NB4 (cell line): ENCODE measurements at regions not wholly inside any gene's neighbourhood (a gene's known extent, or its start where the extent isn't known, plus 50 kb on each side); places are given as distances from the start of the nearest gene placed in this dataset.

Experiments used
- POLR2A ChIP-seq: IDR thresholded peaks from 2 replicates; pipeline ENCODE4 v1.6.1; 2011; ENCODE audit warnings: mild to moderate bottlenecking; ENCODE audit not compliant: insufficient read length; ENCODE audit errors: extremely low read depth
- TF ChIP-seq, protein P1 (sequence below): IDR thresholded peaks from one replicate; pipeline ENCODE4 v1.5.1; 2012; ENCODE audit warnings: low read depth, low read length

DNA sequence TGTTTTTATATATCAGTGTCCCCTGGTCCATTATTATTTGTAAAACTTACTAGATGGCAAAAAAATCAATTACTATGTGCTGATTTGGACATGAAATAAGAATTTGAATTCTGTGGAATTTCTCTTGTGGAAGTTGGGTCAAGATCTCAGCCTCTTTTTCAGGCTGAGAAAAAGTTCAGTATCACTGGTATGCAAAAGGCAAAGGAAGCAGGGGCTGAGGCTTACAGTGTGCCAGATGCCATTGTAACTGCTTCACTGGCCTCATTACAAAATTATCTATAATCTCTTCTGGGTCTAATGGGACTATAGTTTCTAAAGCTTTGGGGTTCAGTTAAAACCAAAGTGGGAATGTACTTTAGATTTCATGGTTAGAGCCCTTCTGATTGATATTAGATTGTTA is 125.9 kb upstream of the SLC7A14 start:
- TF ChIP-seq POLR2A, result no peak
- TF ChIP-seq, protein P1, sequence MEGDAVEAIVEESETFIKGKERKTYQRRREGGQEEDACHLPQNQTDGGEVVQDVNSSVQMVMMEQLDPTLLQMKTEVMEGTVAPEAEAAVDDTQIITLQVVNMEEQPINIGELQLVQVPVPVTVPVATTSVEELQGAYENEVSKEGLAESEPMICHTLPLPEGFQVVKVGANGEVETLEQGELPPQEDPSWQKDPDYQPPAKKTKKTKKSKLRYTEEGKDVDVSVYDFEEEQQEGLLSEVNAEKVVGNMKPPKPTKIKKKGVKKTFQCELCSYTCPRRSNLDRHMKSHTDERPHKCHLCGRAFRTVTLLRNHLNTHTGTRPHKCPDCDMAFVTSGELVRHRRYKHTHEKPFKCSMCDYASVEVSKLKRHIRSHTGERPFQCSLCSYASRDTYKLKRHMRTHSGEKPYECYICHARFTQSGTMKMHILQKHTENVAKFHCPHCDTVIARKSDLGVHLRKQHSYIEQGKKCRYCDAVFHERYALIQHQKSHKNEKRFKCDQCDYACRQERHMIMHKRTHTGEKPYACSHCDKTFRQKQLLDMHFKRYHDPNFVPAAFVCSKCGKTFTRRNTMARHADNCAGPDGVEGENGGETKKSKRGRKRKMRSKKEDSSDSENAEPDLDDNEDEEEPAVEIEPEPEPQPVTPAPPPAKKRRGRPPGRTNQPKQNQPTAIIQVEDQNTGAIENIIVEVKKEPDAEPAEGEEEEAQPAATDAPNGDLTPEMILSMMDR, result no peak
